ENCODE measurements at regions not wholly inside any gene's neighbourhood (a gene's known extent, or its start where the extent isn't known, plus 50 kb on each side); places are given as distances from the start of the nearest gene placed in this dataset.
"Not testable (repeated sequence)": the region's sequence is repeated elsewhere in the genome, so short reads cannot be mapped to it uniquely, and the experiment has no call there.

DNA sequence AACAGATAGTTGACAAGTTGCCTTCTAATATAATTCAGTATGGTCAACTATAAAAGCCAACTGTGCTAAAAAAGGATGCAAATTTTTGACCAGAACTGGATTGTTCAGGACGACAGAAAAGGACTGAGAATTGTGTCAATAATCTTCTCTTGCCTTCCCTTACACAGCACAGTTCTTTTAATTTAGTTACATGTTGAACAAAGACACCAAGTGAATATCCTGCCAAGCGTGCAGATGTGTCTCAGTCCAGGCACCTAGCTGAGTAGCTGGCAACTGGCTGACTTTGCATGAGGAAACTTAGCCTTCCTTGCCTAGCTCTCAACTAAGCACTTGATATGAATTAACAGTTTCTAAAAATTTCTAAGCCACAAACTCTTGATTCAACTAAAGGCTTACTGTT lies 801.4 kb downstream of the BCL11A start:
- no peak for TF ChIP-seq CTCF (IDR thresholded peaks at IDR 0.05; ENCODE audit: insufficient read depth, low read depth, low read length)
- no peak for DNase-seq (ENCODE audit: low read depth)
- ChIA-PET POLR2A (no interaction called here), CTCF (no interaction called here)
- no peak overlapping the region for H3K4me3 ChIP-seq (ENCODE audit: low read depth, low read length)
- H3K36me3 ChIP-seq (ENCODE audit: control insufficient read depth, insufficient read depth, low read length): no peaks in the 10 kb centered on the region
- no peaks in the 10 kb centered on the region for H3K27me3 ChIP-seq (ENCODE audit: control insufficient read depth, insufficient read depth, low read length)

DNA sequence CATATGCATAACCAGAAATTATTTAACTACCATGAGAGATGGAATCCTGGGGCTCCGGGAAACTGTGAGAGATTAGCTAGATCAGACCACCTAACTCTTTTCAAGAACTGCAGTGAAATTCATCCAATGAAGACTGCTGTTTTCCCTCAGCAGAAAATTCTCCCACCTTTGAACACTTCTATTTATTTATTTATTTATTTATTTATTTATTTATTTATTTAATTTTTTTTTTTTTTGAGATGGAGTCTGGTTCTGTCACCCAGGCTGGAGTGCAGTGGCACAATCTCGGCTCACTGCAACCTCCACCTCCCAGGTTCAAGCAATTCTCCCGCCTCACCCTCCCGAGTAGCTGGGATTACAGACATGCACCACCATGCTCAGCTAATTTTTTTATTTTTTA lies 802.2 kb downstream of the BCL11A start:
- CTCF ChIA-PET; H3K27me3 ChIP-seq (ENCODE audit: control insufficient read depth, insufficient read depth, low read length); H3K4me3 ChIP-seq (ENCODE audit: low read depth, low read length); DNase-seq (ENCODE audit: low read depth); POLR2A ChIA-PET; H3K36me3 ChIP-seq (ENCODE audit: control insufficient read depth, insufficient read depth, low read length): not testable (repeated sequence)

DNA sequence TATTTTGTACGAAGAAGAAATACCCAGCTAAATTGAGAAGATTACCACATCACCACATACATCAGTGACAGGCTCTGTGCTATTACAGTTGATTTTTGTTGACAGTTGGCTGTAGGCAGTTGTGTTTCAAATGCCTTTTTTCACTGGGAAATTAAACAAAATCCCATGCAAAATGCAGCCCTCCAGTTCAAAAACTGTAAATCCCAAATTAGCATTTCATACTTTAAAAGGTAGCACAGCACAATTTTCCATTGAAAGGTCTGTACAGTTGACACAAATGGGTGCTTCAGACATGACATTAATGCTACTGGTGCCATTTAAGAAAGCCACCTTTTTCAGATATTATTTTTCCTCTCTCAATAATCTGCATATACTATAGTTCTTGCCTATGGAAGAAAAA lies 807.2 kb downstream of the BCL11A start:
- TF ChIP-seq CTCF (IDR thresholded peaks at IDR 0.05; ENCODE audit: insufficient read depth, low read depth, low read length): no peak
- ChIA-PET CTCF (no interaction called here), POLR2A (no interaction called here)
- no peak for DNase-seq (ENCODE audit: low read depth)
- Histone ChIP-seq H3K27me3 (ENCODE audit: control insufficient read depth, insufficient read depth, low read length) (no peaks in the 10 kb centered on the region), H3K4me3 (ENCODE audit: low read depth, low read length) (no peak overlapping the region), H3K36me3 (ENCODE audit: control insufficient read depth, insufficient read depth, low read length) (no peaks in the 10 kb centered on the region)

- no peak for TF ChIP-seq CTCF (IDR thresholded peaks at IDR 0.05; ENCODE audit: insufficient read depth, low read depth, low read length)
- ChIA-PET CTCF (interaction anchor here (0.6 kb wide), 1 partner anchor 90 kb away, joined by 3 read pairs; no protein-coding TSS in a partner anchor), POLR2A (no interaction called here)
- no peak for DNase-seq (ENCODE audit: low read depth)
- no peak overlapping the region for H3K4me3 ChIP-seq (ENCODE audit: low read depth, low read length)
- no peaks in the 10 kb centered on the region for H3K27me3 ChIP-seq (ENCODE audit: control insufficient read depth, insufficient read depth, low read length)
- no peaks in the 10 kb centered on the region for H3K36me3 ChIP-seq (ENCODE audit: control insufficient read depth, insufficient read depth, low read length)
These were observed 808.4 kb downstream of the BCL11A start for GRCh38 chr2:59745085-59745484.

DNA sequence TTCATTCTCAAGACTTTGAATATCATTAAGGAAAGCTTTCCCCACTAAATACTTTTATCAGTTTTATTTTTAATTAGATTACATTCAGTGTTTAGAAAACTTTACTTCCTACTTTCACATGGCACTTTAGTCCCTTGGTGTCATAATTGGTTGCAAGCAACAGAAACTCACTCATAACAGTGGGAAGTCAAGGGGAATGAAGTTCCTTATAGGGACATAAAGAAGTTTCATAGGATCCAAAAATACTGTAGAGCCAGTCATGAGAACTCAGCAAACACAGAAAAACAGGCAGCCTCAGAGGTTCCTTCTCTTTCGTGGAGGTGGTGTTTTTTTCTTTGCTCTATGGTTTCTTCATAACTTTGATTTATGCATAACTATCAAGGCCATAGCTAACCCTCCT lies 809.0 kb downstream of the BCL11A start:
- no peaks in the 10 kb centered on the region for H3K36me3 ChIP-seq (ENCODE audit: control insufficient read depth, insufficient read depth, low read length)
- CTCF ChIA-PET: interaction anchor here (0.5 kb wide), 1 partner anchor 9 kb away, joined by 6 read pairs; no protein-coding TSS in a partner anchor
- no peak for DNase-seq (ENCODE audit: low read depth)
- no peaks in the 10 kb centered on the region for H3K27me3 ChIP-seq (ENCODE audit: control insufficient read depth, insufficient read depth, low read length)
- POLR2A ChIA-PET: no interaction called here
- H3K4me3 ChIP-seq (ENCODE audit: low read depth, low read length): no peak overlapping the region
- no peak for TF ChIP-seq CTCF (IDR thresholded peaks at IDR 0.05; ENCODE audit: insufficient read depth, low read depth, low read length)

- Histone ChIP-seq H3K27me3 (ENCODE audit: control insufficient read depth, insufficient read depth, low read length) (no peaks in the 10 kb centered on the region), H3K36me3 (ENCODE audit: control insufficient read depth, insufficient read depth, low read length) (no peaks in the 10 kb centered on the region), H3K4me3 (ENCODE audit: low read depth, low read length) (no peak overlapping the region)
- ChIA-PET CTCF (no interaction called here), POLR2A (no interaction called here)
- no peak for TF ChIP-seq CTCF (IDR thresholded peaks at IDR 0.05; ENCODE audit: insufficient read depth, low read depth, low read length)
- no peak for DNase-seq (ENCODE audit: low read depth)
These were observed 811.6 kb downstream of the BCL11A start for GRCh38 chr2:59741840-59742239.
